H1 (cell line): ENCODE measurements at regions not wholly inside any gene's neighbourhood (a gene's known extent, or its start where the extent isn't known, plus 50 kb on each side); places are given as distances from the start of the nearest gene placed in this dataset.
A peak's percentile ranks its signal among the peaks of the same experiment; 100 is the strongest.

Experiments
- CTCF ChIA-PET: fragments of 300-600 bp; sonication (Branson Sonifier 250); formaldehyde crosslinking; loops from one replicate; lab custom pipeline; 2021; ENCODE audit not compliant: partially characterized antibody; lab: Charles Lee
- POLR2A ChIA-PET: fragments of 300-600 bp; sonication (Branson Sonifier 250); formaldehyde crosslinking; loops from one replicate; lab custom pipeline; 2021; ENCODE audit warnings: inconsistent platforms; ENCODE audit not compliant: partially characterized antibody; lab: Charles Lee
- DNase-seq, 2 experiments: peaks; one replicate each; pipeline versions ENCODE4 v3.0.0 to v3.0.0-alpha.2; 2010 to 2022; ENCODE audit warnings: low spot score in 2 of 2, low read depth in 1 of 2, mixed read lengths in 1 of 2
- FAIRE-seq: peaks from 2 replicates; lab custom pipeline; 2011; peaks lifted over from hg19 to GRCh38; lab: Jason Lieb, UNC
- H2AFZ ChIP-seq: 2 replicates; pipeline ENCODE4 v1.8.1; 2012; ENCODE audit warnings: low read length, inconsistent platforms
- H2AK5ac ChIP-seq: 2 replicates; pipeline ENCODE4 v1.6.1; 2013; ENCODE audit warnings: low read depth, low read length
- H2BK120ac ChIP-seq: replicated peaks from 2 replicates; pipeline ENCODE3; 2013; ENCODE audit warnings: low read depth, low read length, inconsistent platforms
- H2BK12ac ChIP-seq: 2 replicates; pipeline ENCODE4 v1.6.1; 2013; ENCODE audit warnings: low read depth, low read length
- H2BK15ac ChIP-seq: 2 replicates; pipeline ENCODE4 v1.6.1; 2013; ENCODE audit warnings: low read length
- H2BK20ac ChIP-seq: 2 replicates; pipeline ENCODE4 v1.6.1; 2013; ENCODE audit warnings: low read length
- H2BK5ac ChIP-seq: 2 replicates; pipeline ENCODE4 v1.6.1; 2013; ENCODE audit warnings: low read depth, low read length
- H3K14ac ChIP-seq: 2 replicates; pipeline ENCODE4 v1.6.1; 2013; ENCODE audit warnings: inconsistent platforms; ENCODE audit not compliant: insufficient read length
- H3K18ac ChIP-seq: 2 replicates; pipeline ENCODE4 v1.6.1; 2013; ENCODE audit warnings: low read length; ENCODE audit errors: extremely low read depth
- H3K23ac ChIP-seq: 2 replicates; pipeline ENCODE4 v1.6.1; 2013; ENCODE audit warnings: inconsistent platforms; ENCODE audit not compliant: insufficient read length
- H3K23me2 ChIP-seq: 2 replicates; pipeline ENCODE4 v1.6.1; 2013; ENCODE audit warnings: low read depth, low read length
- H3K27ac ChIP-seq: 2 replicates; pipeline ENCODE4 v1.6.1; 2011; ENCODE audit warnings: low read depth, low read length, inconsistent platforms
- H3K27me3 ChIP-seq, 4 experiments: replicated peaks in 1 of 4; 1 replicate in 1 of 4; 2 replicates in 3 of 4; pipeline versions ENCODE4 v1.6.1 to v1.8.1; 2011 to 2013; ENCODE audit warnings: low read length in 3 of 4, mild to moderate bottlenecking in 3 of 4, inconsistent platforms in 2 of 4, mixed read lengths in 2 of 4, moderate library complexity in 1 of 4; ENCODE audit not compliant: control insufficient read depth in 3 of 4, insufficient read depth in 3 of 4; ENCODE audit errors: extremely low read depth in 1 of 4
- H3K36me3 ChIP-seq, 4 experiments: 2 replicates each; pipeline versions ENCODE4 v1.6.1 to v1.8.1; 2011 to 2013; ENCODE audit warnings: mild to moderate bottlenecking in 4 of 4, low read length in 3 of 4, moderate library complexity in 2 of 4, control low read depth in 1 of 4, inconsistent platforms in 1 of 4; ENCODE audit not compliant: insufficient read depth in 4 of 4, control insufficient read depth in 2 of 4
- H3K4ac ChIP-seq: replicated peaks from 2 replicates; pipeline ENCODE3; 2013; ENCODE audit warnings: low read length, low read depth, mixed read lengths, inconsistent platforms; ENCODE audit not compliant: insufficient read length
- H3K4me1 ChIP-seq, 4 experiments: replicated peaks in 1 of 4; 1 replicate in 1 of 4; 2 replicates in 3 of 4; pipeline versions ENCODE4 v1.6.1 to v1.8.1; 2011 to 2013; ENCODE audit warnings: low read length in 3 of 4, inconsistent platforms in 2 of 4, mixed read lengths in 1 of 4; ENCODE audit not compliant: insufficient read depth in 4 of 4, control insufficient read depth in 3 of 4
- H3K4me2 ChIP-seq, 2 experiments: 2 replicates each; pipeline versions ENCODE4 v1.6.1 to v1.8.1; 2011 to 2013; ENCODE audit warnings: low read depth in 2 of 2, low read length in 2 of 2, control low read depth in 1 of 2, inconsistent platforms in 1 of 2, mild to moderate bottlenecking in 1 of 2; ENCODE audit not compliant: insufficient read depth in 1 of 2
- H3K4me3 ChIP-seq, 4 experiments: fragments of 200-600, 300-600 bp in 1 of 4; sonication (generic), shearing (Covaris generic), sonication (Bioruptor Twin) in 1 of 4; 2 replicates each; pipeline versions ENCODE4 v1.5.1 to v1.8.1; 2011 to 2016; ENCODE audit warnings: low read length in 4 of 4, low read depth in 3 of 4, control low read depth in 2 of 4, inconsistent platforms in 2 of 4, mild to moderate bottlenecking in 2 of 4, mixed read lengths in 1 of 4, moderate library complexity in 1 of 4; ENCODE audit not compliant: insufficient read depth in 2 of 4; ENCODE audit errors: extremely low read depth in 1 of 4
- H3K56ac ChIP-seq: replicated peaks from 2 replicates; pipeline ENCODE3; 2013; ENCODE audit warnings: low read depth, mild to moderate bottlenecking, mixed read lengths, low read length, inconsistent platforms; ENCODE audit not compliant: insufficient read length
- H3K79me1 ChIP-seq: 2 replicates; pipeline ENCODE4 v1.6.1; 2013; ENCODE audit warnings: low read depth, low read length, control low read depth
- H3K79me2 ChIP-seq, 2 experiments: 2 replicates each; pipeline versions ENCODE4 v1.6.1 to v1.8.1; 2012 to 2013; ENCODE audit warnings: low read length in 2 of 2, mild to moderate bottlenecking in 2 of 2, inconsistent platforms in 1 of 2; ENCODE audit not compliant: insufficient read depth in 2 of 2, control insufficient read depth in 1 of 2
- H3K9ac ChIP-seq, 4 experiments: replicated peaks in 1 of 4; 1 replicate in 1 of 4; 2 replicates in 3 of 4; pipeline versions ENCODE4 v1.6.1 to v1.8.1; 2011 to 2013; ENCODE audit warnings: low read depth in 3 of 4, low read length in 3 of 4, control low read depth in 2 of 4, mild to moderate bottlenecking in 2 of 4, moderate library complexity in 2 of 4, inconsistent platforms in 1 of 4; ENCODE audit errors: extremely low read depth in 1 of 4
- H3K9me3 ChIP-seq, 2 experiments: 2 replicates each; pipeline versions ENCODE4 v1.6.1 to v1.8.1; 2012 to 2013; ENCODE audit warnings: mild to moderate bottlenecking in 2 of 2, moderate library complexity in 2 of 2, control low read depth in 1 of 2, inconsistent platforms in 1 of 2, low read depth in 1 of 2, low read length in 1 of 2, mixed read lengths in 1 of 2; ENCODE audit not compliant: insufficient read depth in 2 of 2
- H4K20me1 ChIP-seq, 2 experiments: replicated peaks in 1 of 2; 2 replicates each; pipeline versions ENCODE3 to v1.8.1; 2011 to 2013; ENCODE audit warnings: inconsistent platforms in 2 of 2, low read length in 2 of 2, mild to moderate bottlenecking in 1 of 2; ENCODE audit not compliant: insufficient read depth in 2 of 2, control insufficient read depth in 1 of 2
- H4K5ac ChIP-seq: 2 replicates; pipeline ENCODE4 v1.6.1; 2013; ENCODE audit warnings: low read length, low read depth, mixed read lengths, inconsistent platforms; ENCODE audit not compliant: insufficient read length
- H4K8ac ChIP-seq: 2 replicates; pipeline ENCODE4 v1.8.0; 2013; ENCODE audit warnings: mild to moderate bottlenecking, moderate library complexity, low read length, inconsistent platforms; ENCODE audit not compliant: insufficient read depth; ENCODE audit errors: extremely low read depth
- H4K91ac ChIP-seq: replicated peaks from 2 replicates; pipeline ENCODE3; 2013; ENCODE audit warnings: low read length, mixed read lengths, inconsistent platforms; ENCODE audit not compliant: insufficient read length
- CBX8 ChIP-seq: fragments of 300-800, 300-1000 bp; sonication (generic); IDR thresholded peaks from 2 replicates; pipeline ENCODE4 v1.7.1; 2016; ENCODE audit warnings: low read depth, low read length, borderline replicate concordance
- JUN ChIP-seq: IDR thresholded peaks from 2 replicates; pipeline ENCODE4 v1.6.1; 2011; ENCODE audit warnings: low read depth, mild to moderate bottlenecking, improper control_type of control experiment, low read length
- POU5F1 ChIP-seq: IDR thresholded peaks from 2 replicates; pipeline ENCODE4 v1.6.1; 2011; ENCODE audit warnings: low read depth, mild to moderate bottlenecking, low read length, moderate library complexity
- RAD21 ChIP-seq, 2 experiments: IDR thresholded peaks in 1 of 2; conservative IDR thresholded peaks in 1 of 2; 2 replicates each; pipeline ENCODE4 v1.6.1; 2011; ENCODE audit warnings: low read depth in 2 of 2, low read length in 2 of 2, improper control_type of control experiment in 1 of 2, inconsistent platforms in 1 of 2, mild to moderate bottlenecking in 1 of 2, moderate library complexity in 1 of 2
- WGBS, 2 experiments: shearing (Covaris generic) in 1 of 2; methylation state at CpG; one replicate each; pipeline versions ENCODE4 v1.1.6 to v1.1.7; 2013 to 2015; ENCODE audit warnings: low lambda C conversion rate in 2 of 2, mixed read lengths in 2 of 2, inconsistent platforms in 1 of 2, low coverage in 1 of 2, missing lambda C conversion rate in 1 of 2; ENCODE audit not compliant: insufficient replicate concordance in 2 of 2, insufficient coverage in 1 of 2, insufficient read length in 1 of 2; ENCODE audit errors: extremely low coverage in 1 of 2, missing lambda C conversion rate in 1 of 2; 5-methylcytosine and 5-hydroxymethylcytosine counted together
- TF ChIP-seq, protein P1 (sequence below), 3 experiments: IDR thresholded peaks; 1 replicate in 2 of 3; 2 replicates in 1 of 3; pipeline versions ENCODE4 v1.5.1 to v1.6.1; 2011; ENCODE audit warnings: low read length in 3 of 3, mild to moderate bottlenecking in 3 of 3, inconsistent platforms in 2 of 3, low read depth in 1 of 3, moderate library complexity in 1 of 3; ENCODE audit not compliant: insufficient read depth in 1 of 3; ENCODE audit errors: control extremely low read depth in 1 of 3

GRCh38 chr3:128551451-128551850 lies 58.5 kb upstream of the GATA2 start:
- Histone ChIP-seq H2BK20ac (no peak overlapping the region), H4K8ac (no peak overlapping the region), H3K79me2 (no peaks in the 10 kb centered on the region), H2BK15ac (0 out of 2 replicates have a peak overlapping the region, but pooled peaks have one; percentile 46), H3K27ac (no peak overlapping the region), H4K91ac (peak overlapping the region; percentile 47), H3K14ac (no peak overlapping the region), H3K4me2 (no peak overlapping the region), H2AFZ (no peak overlapping the region), H4K5ac (no peak overlapping the region), H2AK5ac (no peak overlapping the region), H3K18ac (no peak overlapping the region; the same call in 1 of the 2 replicates), H3K9ac (no peak overlapping the region), H3K23ac (no peak overlapping the region), H3K56ac (no peak overlapping the region), H3K27me3 (peaks cover 0 to 28% (median 25%) of the 10 kb centered on the region in 4 experiments; a peak in 6 of 7 replicates), H4K20me1 (no peaks in the 10 kb centered on the region), H2BK12ac (no peak overlapping the region), H3K4ac (no peak overlapping the region), H3K4me3 (no peak overlapping the region), H3K79me1 (no peaks in the 10 kb centered on the region), H2BK5ac (no peak overlapping the region), H2BK120ac (no peak overlapping the region), H3K36me3 (no peaks in the 10 kb centered on the region), H3K9me3 (no peaks in the 10 kb centered on the region), H3K4me1 (peaks cover 0 to 16% (median 7%) of the 10 kb centered on the region in 4 experiments; a peak in 5 of 7 replicates), H3K23me2 (peaks cover 2% of the 10 kb centered on the region; the same call in 1 of the 2 replicates)
- no peak for TF ChIP-seq RAD21 (IDR thresholded peaks at IDR 0.05 in 1 of 2, conservative IDR thresholded peaks at IDR 0.05 in 1 of 2; ENCODE audit: low read depth in 2 of 2, low read length in 2 of 2)
- no peak for TF ChIP-seq JUN
- TF ChIP-seq, protein P1, sequence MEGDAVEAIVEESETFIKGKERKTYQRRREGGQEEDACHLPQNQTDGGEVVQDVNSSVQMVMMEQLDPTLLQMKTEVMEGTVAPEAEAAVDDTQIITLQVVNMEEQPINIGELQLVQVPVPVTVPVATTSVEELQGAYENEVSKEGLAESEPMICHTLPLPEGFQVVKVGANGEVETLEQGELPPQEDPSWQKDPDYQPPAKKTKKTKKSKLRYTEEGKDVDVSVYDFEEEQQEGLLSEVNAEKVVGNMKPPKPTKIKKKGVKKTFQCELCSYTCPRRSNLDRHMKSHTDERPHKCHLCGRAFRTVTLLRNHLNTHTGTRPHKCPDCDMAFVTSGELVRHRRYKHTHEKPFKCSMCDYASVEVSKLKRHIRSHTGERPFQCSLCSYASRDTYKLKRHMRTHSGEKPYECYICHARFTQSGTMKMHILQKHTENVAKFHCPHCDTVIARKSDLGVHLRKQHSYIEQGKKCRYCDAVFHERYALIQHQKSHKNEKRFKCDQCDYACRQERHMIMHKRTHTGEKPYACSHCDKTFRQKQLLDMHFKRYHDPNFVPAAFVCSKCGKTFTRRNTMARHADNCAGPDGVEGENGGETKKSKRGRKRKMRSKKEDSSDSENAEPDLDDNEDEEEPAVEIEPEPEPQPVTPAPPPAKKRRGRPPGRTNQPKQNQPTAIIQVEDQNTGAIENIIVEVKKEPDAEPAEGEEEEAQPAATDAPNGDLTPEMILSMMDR (IDR thresholded peaks at IDR 0.05; ENCODE audit: control extremely low read depth in 1 of 3, insufficient read depth in 1 of 3, low read depth in 1 of 3, low read length in 3 of 3): no peak
- TF ChIP-seq CBX8: no peak
- TF ChIP-seq POU5F1: no peak
- POLR2A ChIA-PET: interaction anchor here (0.6 to 0.7 kb wide), 2 partner anchors 17 to 478 kb away, joined by 3 to 5 read pairs; no protein-coding TSS in a partner anchor
- DNase-seq: peak in 1 of 2 experiments; percentile 35
- 92% methylated on average over 9 of the region's 9 CpGs; no CpG with 5 or more reads in 1 of the 2 experiments for WGBS, 2 experiments
- FAIRE-seq: no peak
- CTCF ChIA-PET: interaction anchor here (0.6 to 2.1 kb wide), 5 partner anchors 12 to 1340 kb away, joined by 3 to 10 read pairs (median 3); no protein-coding TSS in a partner anchor
